ENCODE measurements at regions not wholly inside any gene's neighbourhood (a gene's known extent, or its start where the extent isn't known, plus 50 kb on each side); places are given as distances from the start of the nearest gene placed in this dataset.

- intact Hi-C loops (cut with micrococcal nuclease) (no loop called here), dilution Hi-C loops (cut with MboI; ENCODE audit: extremely low pct_ligation_motif_present, low sequenced_read_pairs) (no loop called here)
- H2AFZ ChIP-seq (ENCODE audit: low read depth, low read length): no peak overlapping the region
- H3K27me3 ChIP-seq (ENCODE audit: control insufficient read depth in 2 of 2, insufficient read depth in 2 of 2, low read length in 2 of 2): no peaks in the 10 kb centered on the region
- ChIA-PET POLR2A (no interaction called here), CTCF (no interaction called here)
- no peak overlapping the region for H3K27ac ChIP-seq (ENCODE audit: insufficient read depth, low read depth, low read length)
- no peak overlapping the region for H3K4me2 ChIP-seq (ENCODE audit: insufficient read depth, low read length)
- H3K4me3 ChIP-seq (replicated peaks in 1 of 3; ENCODE audit: insufficient read depth in 1 of 3, low read depth in 1 of 3, low read length in 3 of 3): no peak overlapping the region
- DNase-seq (ENCODE audit: low read depth, low spot score): no peak
- no peaks in the 10 kb centered on the region for H4K20me1 ChIP-seq (replicated peaks; ENCODE audit: control insufficient read depth, extremely low read depth, insufficient read depth, low read length)
- TF ChIP-seq GATA2 (IDR thresholded peaks at IDR 0.05; ENCODE audit: insufficient read depth, insufficient read length, low read depth, low read length): no peak
- TF ChIP-seq MYC (IDR thresholded peaks at IDR 0.05; ENCODE audit: low read depth, low read length): no peak
- no peak for TF ChIP-seq FOS (IDR thresholded peaks at IDR 0.05; ENCODE audit: borderline replicate concordance, insufficient read depth, low read length)
- no peak for TF ChIP-seq CTCF (IDR thresholded peaks at IDR 0.05; ENCODE audit: extremely low read depth in 1 of 2, insufficient read depth in 1 of 2, low read depth in 1 of 2, low read length in 2 of 2)
- TF ChIP-seq POLR2AphosphoS5 (IDR thresholded peaks at IDR 0.05; ENCODE audit: insufficient read depth, low read depth, low read length): no peak
- TF ChIP-seq MAX (IDR thresholded peaks at IDR 0.05; ENCODE audit: insufficient read depth, insufficient read length): no peak
- no peak for TF ChIP-seq EZH2 (IDR thresholded peaks at IDR 0.05; ENCODE audit: borderline replicate concordance, low read depth, low read length, severe bottlenecking)
- no peak for TF ChIP-seq JUN (IDR thresholded peaks at IDR 0.05; ENCODE audit: borderline replicate concordance, insufficient read depth, insufficient read length, low read depth)
- no peak for TF ChIP-seq POLR2A (IDR thresholded peaks at IDR 0.05; ENCODE audit: low read depth, low read length)
- no peaks in the 10 kb centered on the region for H3K9me3 ChIP-seq (replicated peaks; ENCODE audit: control insufficient read depth, insufficient read depth, low read length)
- no peaks in the 10 kb centered on the region for H3K4me1 ChIP-seq (ENCODE audit: control insufficient read depth, extremely low read depth, insufficient read depth, low read length)
- H3K9ac ChIP-seq (replicated peaks; ENCODE audit: extremely low read depth, insufficient read depth, low read length): no peak overlapping the region
- FAIRE-seq: no peak
- no peaks in the 10 kb centered on the region for H3K36me3 ChIP-seq (ENCODE audit: control insufficient read depth in 2 of 2, extremely low read depth in 1 of 2, insufficient read depth in 2 of 2, low read length in 2 of 2)
- no peaks in the 10 kb centered on the region for H3K79me2 ChIP-seq (ENCODE audit: control insufficient read depth, insufficient read depth, low read length)
- no peaks in the 10 kb centered on the region for H3K9me1 ChIP-seq (replicated peaks; ENCODE audit: control insufficient read depth, extremely low read depth, insufficient read depth, low read length)
- no TSS peak for BruUV-seq (replicated peaks)
These were observed 408.1 kb downstream of the DCAF12L2 start for GRCh38 chrX:125757794-125758564.
